H9 (cell line): ENCODE measurements at regions not wholly inside any gene's neighbourhood (a gene's known extent, or its start where the extent isn't known, plus 50 kb on each side); places are given as distances from the start of the nearest gene placed in this dataset.

Experiments used
- DNase-seq: peaks from one replicate; pipeline ENCODE4 v3.0.0-alpha.2; 2017
- H2AFZ ChIP-seq: one replicate; pipeline ENCODE4 v1.6.1; 2013; ENCODE audit warnings: mild to moderate bottlenecking, low read length, control low read depth, moderate library complexity
- H2AK5ac ChIP-seq: 2 replicates; pipeline ENCODE4 v1.6.1; 2013; ENCODE audit warnings: low read length, control low read depth, mixed read lengths; ENCODE audit not compliant: insufficient read length
- H2BK120ac ChIP-seq: one replicate; pipeline ENCODE4 v1.6.1; 2013; ENCODE audit warnings: low read depth, mild to moderate bottlenecking, low read length, control low read depth, inconsistent platforms; ENCODE audit not compliant: poor library complexity, severe bottlenecking
- H2BK12ac ChIP-seq: 2 replicates; pipeline ENCODE4 v1.6.1; 2013; ENCODE audit warnings: low read length, control low read depth, mixed read lengths, low read depth; ENCODE audit not compliant: insufficient read length
- H2BK15ac ChIP-seq: 2 replicates; pipeline ENCODE4 v1.6.1; 2013; ENCODE audit warnings: low read depth, low read length, control low read depth
- H2BK20ac ChIP-seq: one replicate; pipeline ENCODE4 v1.6.1; 2013; ENCODE audit warnings: low read depth, mild to moderate bottlenecking, low read length, control low read depth, inconsistent platforms; ENCODE audit not compliant: poor library complexity, severe bottlenecking
- H2BK5ac ChIP-seq: 2 replicates; pipeline ENCODE4 v1.6.1; 2013; ENCODE audit warnings: low read length, control low read depth, mixed read lengths; ENCODE audit not compliant: insufficient read length
- H3K14ac ChIP-seq: 2 replicates; pipeline ENCODE4 v1.6.1; 2013; ENCODE audit warnings: low read length, control low read depth; ENCODE audit not compliant: insufficient read depth
- H3K18ac ChIP-seq: 2 replicates; pipeline ENCODE4 v1.6.1; 2013; ENCODE audit warnings: low read depth, mild to moderate bottlenecking, mixed read lengths, low read length, control low read depth; ENCODE audit not compliant: insufficient read length
- H3K23ac ChIP-seq: 2 replicates; pipeline ENCODE4 v1.6.1; 2013; ENCODE audit warnings: low read length, control low read depth, mixed read lengths, low read depth; ENCODE audit not compliant: insufficient read length
- H3K23me2 ChIP-seq: 2 replicates; pipeline ENCODE4 v1.6.1; 2013; ENCODE audit warnings: low read depth, mild to moderate bottlenecking, mixed read lengths, low read length, control low read depth; ENCODE audit not compliant: insufficient read length, poor library complexity, severe bottlenecking
- H3K27ac ChIP-seq: 2 replicates; pipeline ENCODE4 v1.5.1; 2013; ENCODE audit warnings: low read length, control low read depth, mixed read lengths, low read depth; ENCODE audit not compliant: insufficient read length
- H3K27me3 ChIP-seq: 2 replicates; pipeline ENCODE4 v1.6.1; 2013; ENCODE audit warnings: low read length, control low read depth, inconsistent platforms; ENCODE audit not compliant: insufficient read depth
- H3K4ac ChIP-seq: 2 replicates; pipeline ENCODE4 v1.6.1; 2013; ENCODE audit warnings: low read depth, mild to moderate bottlenecking, control low read depth, inconsistent platforms, low read length, moderate library complexity
- H3K4me1 ChIP-seq: 2 replicates; pipeline ENCODE4 v1.6.1; 2013; ENCODE audit warnings: low read length, control low read depth, inconsistent platforms; ENCODE audit not compliant: insufficient read depth
- H3K4me2 ChIP-seq: 2 replicates; pipeline ENCODE4 v1.6.1; 2013; ENCODE audit warnings: low read length, control low read depth, mixed read lengths; ENCODE audit not compliant: insufficient read length, insufficient read depth
- H3K56ac ChIP-seq: 2 replicates; pipeline ENCODE4 v1.6.1; 2013; ENCODE audit warnings: low read depth, mild to moderate bottlenecking, mixed read lengths, low read length, control low read depth; ENCODE audit not compliant: insufficient read length
- H3K79me1 ChIP-seq: 2 replicates; pipeline ENCODE4 v1.6.1; 2013; ENCODE audit warnings: low read depth, mild to moderate bottlenecking, moderate library complexity, low read length, control low read depth, inconsistent platforms; ENCODE audit not compliant: insufficient read depth, poor library complexity, severe bottlenecking
- H3K79me2 ChIP-seq: 2 replicates; pipeline ENCODE4 v1.6.1; 2013; ENCODE audit warnings: low read length, control low read depth, inconsistent platforms; ENCODE audit not compliant: insufficient read depth
- H3K9ac ChIP-seq: 2 replicates; pipeline ENCODE4 v1.6.1; 2013; ENCODE audit warnings: low read length, control low read depth, mixed read lengths; ENCODE audit not compliant: insufficient read length; ENCODE audit errors: extremely low read depth
- H3K9me3 ChIP-seq: one replicate; pipeline ENCODE4 v1.6.1; 2013; ENCODE audit warnings: low read depth, low read length, inconsistent platforms; ENCODE audit not compliant: control insufficient read depth
- H3T11ph ChIP-seq: one replicate; pipeline ENCODE4 v1.6.1; 2013; ENCODE audit warnings: mild to moderate bottlenecking, low read length, control low read depth, inconsistent platforms
- H4K20me1 ChIP-seq: one replicate; pipeline ENCODE4 v1.6.1; 2013; ENCODE audit not compliant: control insufficient read depth, insufficient read length, insufficient read depth
- H4K5ac ChIP-seq: 2 replicates; pipeline ENCODE4 v1.6.1; 2013; ENCODE audit warnings: low read depth, mild to moderate bottlenecking, mixed read lengths, low read length, control low read depth; ENCODE audit not compliant: insufficient read length
- H4K8ac ChIP-seq: replicated peaks from 2 replicates; pipeline ENCODE4 v1.6.1; 2013; ENCODE audit warnings: low read length, control low read depth, mixed read lengths, low read depth; ENCODE audit not compliant: insufficient read length
- H4K91ac ChIP-seq: 2 replicates; pipeline ENCODE4 v1.6.1; 2013; ENCODE audit warnings: low read depth, mild to moderate bottlenecking, moderate library complexity, mixed read lengths, low read length, control low read depth; ENCODE audit not compliant: insufficient read length
- H3K27ac Mint-ChIP-seq, 3 experiments: 2 replicates in 2 of 3; 3 replicates in 1 of 3; pipeline ENCODE4 v1.8.0; 2020 to 2021; ENCODE audit warnings: mixed read lengths in 3 of 3, mild to moderate bottlenecking in 1 of 3, moderate library complexity in 1 of 3
- H3K27me3 Mint-ChIP-seq: 2 replicates; pipeline ENCODE4 v1.8.0; 2021; ENCODE audit warnings: low read depth, mild to moderate bottlenecking, moderate library complexity, mixed read lengths
- H3K36me3 Mint-ChIP-seq, 3 experiments: 2 replicates in 2 of 3; 3 replicates in 1 of 3; pipeline ENCODE4 v1.8.0; 2020 to 2021; ENCODE audit warnings: low read depth in 3 of 3, mixed read lengths in 3 of 3; ENCODE audit not compliant: insufficient read depth in 1 of 3
- H3K4me1 Mint-ChIP-seq, 2 experiments: 2 replicates each; pipeline ENCODE4 v1.8.0; 2020; ENCODE audit warnings: mixed read lengths in 2 of 2
- H3K4me3 Mint-ChIP-seq, 2 experiments: 2 replicates in 1 of 2; 3 replicates in 1 of 2; pipeline ENCODE4 v1.8.0; 2020 to 2021; ENCODE audit warnings: mild to moderate bottlenecking in 2 of 2, mixed read lengths in 2 of 2, moderate library complexity in 1 of 2
- H3K9me3 Mint-ChIP-seq, 2 experiments: 2 replicates in 1 of 2; 3 replicates in 1 of 2; pipeline ENCODE4 v1.8.0; 2020; ENCODE audit warnings: mild to moderate bottlenecking in 2 of 2, mixed read lengths in 2 of 2, moderate library complexity in 1 of 2
- CTCF ChIP-seq: fragments of 200-600 bp; sonication (generic); conservative IDR thresholded peaks from 3 replicates; pipeline ENCODE4 v1.8.0; 2021; ENCODE audit warnings: antibody characterized with exemption, mild to moderate bottlenecking
- WGBS: extraction: QIAGEN DNeasy Blood & Tissue Kit; methylation state at CpG from one replicate; pipeline ENCODE4 v1.1.7; 2013; ENCODE audit warnings: missing lambda C conversion rate, low lambda C conversion rate, mixed read lengths; ENCODE audit not compliant: insufficient read length; ENCODE audit errors: extremely low coverage; 5-methylcytosine and 5-hydroxymethylcytosine counted together

DNA sequence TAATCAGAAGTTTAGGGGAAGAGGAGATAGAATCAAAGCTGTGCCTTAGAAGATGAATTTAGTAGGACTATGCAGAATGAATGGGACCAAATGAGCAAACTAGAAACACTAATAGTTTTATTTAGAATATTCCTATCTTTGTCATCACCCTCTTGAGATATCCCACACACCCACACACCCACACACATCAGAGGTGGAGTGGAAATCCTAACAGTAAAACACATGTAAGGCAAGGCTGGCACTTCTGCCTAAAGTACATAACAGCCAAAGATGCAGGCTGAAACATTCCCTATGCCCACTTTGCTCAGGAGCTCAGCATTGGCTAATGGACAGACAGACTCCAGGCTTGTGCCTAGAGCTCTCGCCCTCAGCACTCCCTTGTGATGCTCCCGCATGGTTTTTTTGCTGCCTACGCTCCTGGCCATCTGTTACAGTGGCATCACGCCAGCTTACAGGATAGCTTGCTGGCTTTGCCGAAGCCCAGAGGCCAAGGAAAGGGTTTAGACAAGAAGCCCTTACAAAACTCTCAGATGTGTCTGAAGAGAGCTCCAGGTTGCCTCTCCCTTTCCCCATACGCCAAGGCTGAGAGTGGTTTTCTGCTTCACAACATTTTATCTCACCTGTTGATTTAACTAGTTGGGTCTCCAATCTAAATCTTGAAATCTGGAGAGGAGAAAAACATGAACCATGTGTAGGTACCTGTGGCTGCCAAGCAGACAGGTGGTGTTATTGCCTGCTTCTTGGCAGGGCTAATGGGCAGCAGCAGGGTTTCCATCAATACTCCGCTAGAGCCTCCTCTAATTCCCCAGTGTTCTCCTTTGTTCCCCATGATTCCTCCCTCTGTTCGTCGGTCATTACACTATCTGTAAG, 282.6 kb upstream of the ID4 start:
- no peaks in the 10 kb centered on the region for H3K36me3 Mint-ChIP-seq
- no peaks in the 10 kb centered on the region for H3K9me3 ChIP-seq
- H2BK12ac ChIP-seq, result no peak overlapping the region

More for the DNA sequence above, 282.6 kb upstream of the ID4 start:
- H2BK20ac ChIP-seq, result no peak overlapping the region
- no peak overlapping the region for H2BK15ac ChIP-seq
- H3K23me2 ChIP-seq, result no peaks in the 10 kb centered on the region
- H3K23ac ChIP-seq, result no peak overlapping the region
- H3K18ac ChIP-seq, result no peak overlapping the region
- no peaks in the 10 kb centered on the region for H3K27me3 ChIP-seq
- H2AFZ ChIP-seq, result no peak overlapping the region
- DNase-seq, result no peak
- H3K4ac ChIP-seq, result no peak overlapping the region
- Mint-ChIP-seq H3K4me1 (no peaks in the 10 kb centered on the region), H3K27me3 (no peaks in the 10 kb centered on the region), H3K4me3 (no peak overlapping the region), H3K27ac (peak overlapping the region in 1 of 3 experiments; percentile 26; a peak in 2 of 7 replicates), H3K9me3 (no peaks in the 10 kb centered on the region; a peak in 1 of 5 replicates)
- no peak overlapping the region for H2BK120ac ChIP-seq
- H3K56ac ChIP-seq, result no peak overlapping the region
- H3K9ac ChIP-seq, result no peak overlapping the region
- no peak overlapping the region for H3K27ac ChIP-seq
- no peak overlapping the region for H3T11ph ChIP-seq
- WGBS, result no CpG with 5 or more reads among the region's 9 CpGs
- no peak overlapping the region for H2AK5ac ChIP-seq
- H4K91ac ChIP-seq, result no peak overlapping the region
- H3K4me1 ChIP-seq, result no peaks in the 10 kb centered on the region
- no peaks in the 10 kb centered on the region for H3K79me2 ChIP-seq
- H3K14ac ChIP-seq, result no peak overlapping the region
- H2BK5ac ChIP-seq, result no peak overlapping the region
- H4K5ac ChIP-seq, result no peak overlapping the region
- H3K4me2 ChIP-seq, result no peak overlapping the region
- no peak overlapping the region for H4K8ac ChIP-seq
- H3K79me1 ChIP-seq, result no peaks in the 10 kb centered on the region
- no peak for TF ChIP-seq CTCF
- H4K20me1 ChIP-seq, result no peaks in the 10 kb centered on the region
